Amniotic stem cell (primary cell): ENCODE measurements at regions not wholly inside any gene's neighbourhood (a gene's known extent, or its start where the extent isn't known, plus 50 kb on each side); places are given as distances from the start of the nearest gene placed in this dataset.
"Not testable (repeated sequence)": the region's sequence is repeated elsewhere in the genome, so short reads cannot be mapped to it uniquely, and the experiment has no call there.

Experiments used
- DNase-seq: peaks from one replicate; lab custom pipeline; 2025; lab: John Stamatoyannopoulos, UW

DNA sequence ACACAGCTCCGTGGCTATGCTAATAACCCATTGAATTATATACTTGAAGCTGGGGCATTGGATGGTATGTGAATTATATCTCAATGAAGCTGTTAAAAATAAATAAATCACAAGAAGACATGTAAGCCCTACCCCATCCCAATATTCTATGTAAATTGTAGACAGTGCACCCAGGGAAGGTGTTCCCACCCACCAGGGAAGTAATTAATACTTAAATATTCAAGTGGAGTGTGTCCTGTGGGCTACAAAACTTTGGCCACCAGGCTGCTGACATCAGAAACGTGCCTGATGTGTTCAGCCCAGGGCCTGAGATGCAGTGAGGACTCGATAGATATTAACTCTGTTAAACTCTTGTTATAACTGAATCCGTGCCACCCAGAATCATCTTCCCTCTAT lies 240.4 kb upstream of the RREB1 start:
- no peak for DNase-seq

DNA sequence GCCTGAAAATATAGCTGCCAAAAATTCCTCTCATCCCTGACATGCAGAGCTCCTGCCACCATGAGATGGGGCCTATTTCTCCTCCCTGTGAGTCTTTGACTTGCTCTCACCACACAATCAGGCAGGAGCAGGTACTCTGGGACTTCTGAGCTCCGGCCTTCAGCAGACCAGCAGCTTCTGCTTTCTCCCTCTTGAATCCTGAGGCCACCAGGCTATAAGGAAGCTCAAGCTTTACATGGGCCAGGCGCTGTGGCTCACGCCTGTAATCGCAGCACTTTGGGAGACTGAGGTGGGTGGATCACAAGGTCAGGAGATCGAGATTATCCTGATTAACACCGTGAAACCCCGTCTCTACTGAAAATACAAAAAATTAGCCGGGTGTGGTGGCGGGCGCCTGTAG lies 238.7 kb upstream of the RREB1 start:
- no peak for DNase-seq

DNA sequence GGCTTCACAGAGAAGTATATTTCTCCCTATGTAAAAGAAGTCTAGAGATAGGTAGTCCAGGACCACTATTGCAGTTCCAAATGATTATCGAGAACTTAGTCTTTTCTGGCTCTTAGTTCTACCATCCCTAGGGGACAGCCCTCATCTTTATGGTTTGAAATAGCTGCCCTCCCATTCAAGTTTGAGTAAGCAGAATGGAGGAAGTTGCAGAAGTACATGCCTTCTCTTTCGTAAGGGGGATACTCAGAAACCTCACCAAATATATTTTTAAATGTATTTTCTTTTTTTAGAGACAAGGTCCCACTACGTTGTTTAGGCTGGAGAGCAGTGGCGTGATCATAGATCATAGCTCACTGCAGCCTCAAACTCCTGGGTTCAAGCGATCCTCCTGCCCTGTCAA lies 236.8 kb upstream of the RREB1 start:
- no peak for DNase-seq

DNA sequence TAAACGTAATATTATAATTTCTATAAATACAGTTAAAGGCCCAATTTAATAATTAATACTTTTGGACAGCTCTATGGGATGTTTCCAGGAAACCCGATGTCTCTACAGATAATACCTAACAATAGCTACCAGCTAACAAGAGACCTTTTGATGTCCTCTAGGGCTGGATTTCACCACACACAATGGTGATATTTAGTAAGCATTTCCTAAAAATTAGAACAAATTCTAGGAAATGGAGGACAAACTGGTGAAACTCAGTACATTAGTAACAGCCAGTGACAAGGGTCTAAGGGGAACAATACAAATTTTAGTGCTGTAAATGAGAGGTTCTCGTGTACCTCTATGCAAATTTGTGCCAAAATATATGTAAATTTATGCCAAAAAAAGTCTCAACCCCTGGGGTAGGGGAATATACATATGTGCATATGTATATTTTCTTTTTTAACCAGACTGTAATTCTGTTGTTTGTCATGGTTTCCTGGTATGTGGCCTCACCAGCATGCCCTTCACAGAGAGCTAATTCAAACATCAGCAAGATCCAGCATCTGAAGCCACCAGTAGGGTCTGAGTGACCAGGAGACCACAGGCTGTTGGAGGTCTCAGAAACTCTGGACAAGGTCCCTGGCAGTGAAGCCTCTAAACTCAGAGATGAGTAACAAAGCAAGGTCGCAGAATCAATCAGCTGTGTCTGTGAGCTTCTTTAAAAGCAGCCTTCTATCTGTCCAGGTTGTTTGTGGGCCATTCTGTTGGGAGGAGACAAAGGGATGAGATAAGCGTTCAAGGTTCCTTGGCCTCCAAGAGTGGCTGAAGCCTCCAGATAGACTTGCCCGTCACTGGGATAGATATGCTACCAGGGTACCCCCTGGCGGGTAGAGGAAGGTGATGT lies 235.1 kb upstream of the RREB1 start:
- DNase-seq, result no peak

DNA sequence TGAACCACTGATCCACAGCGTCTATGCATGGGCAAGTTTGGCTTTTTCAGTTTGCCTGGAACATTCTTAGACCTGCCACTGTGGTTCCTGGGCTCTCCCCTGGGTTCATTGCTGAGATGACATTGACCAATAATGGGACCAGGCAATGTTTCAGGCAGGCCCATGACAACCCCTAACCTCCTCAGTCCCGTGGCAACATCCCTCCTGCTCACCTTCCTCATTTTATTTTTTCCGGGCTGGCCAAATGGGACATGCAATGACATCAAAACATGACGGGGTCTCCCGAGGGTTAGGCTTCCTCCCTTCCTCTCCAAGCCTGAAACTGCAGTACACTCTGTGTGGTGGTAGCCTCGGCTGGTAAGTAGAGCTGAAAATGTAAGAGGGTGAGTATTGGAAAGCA lies 234.0 kb upstream of the RREB1 start:
- no peak for DNase-seq

DNA sequence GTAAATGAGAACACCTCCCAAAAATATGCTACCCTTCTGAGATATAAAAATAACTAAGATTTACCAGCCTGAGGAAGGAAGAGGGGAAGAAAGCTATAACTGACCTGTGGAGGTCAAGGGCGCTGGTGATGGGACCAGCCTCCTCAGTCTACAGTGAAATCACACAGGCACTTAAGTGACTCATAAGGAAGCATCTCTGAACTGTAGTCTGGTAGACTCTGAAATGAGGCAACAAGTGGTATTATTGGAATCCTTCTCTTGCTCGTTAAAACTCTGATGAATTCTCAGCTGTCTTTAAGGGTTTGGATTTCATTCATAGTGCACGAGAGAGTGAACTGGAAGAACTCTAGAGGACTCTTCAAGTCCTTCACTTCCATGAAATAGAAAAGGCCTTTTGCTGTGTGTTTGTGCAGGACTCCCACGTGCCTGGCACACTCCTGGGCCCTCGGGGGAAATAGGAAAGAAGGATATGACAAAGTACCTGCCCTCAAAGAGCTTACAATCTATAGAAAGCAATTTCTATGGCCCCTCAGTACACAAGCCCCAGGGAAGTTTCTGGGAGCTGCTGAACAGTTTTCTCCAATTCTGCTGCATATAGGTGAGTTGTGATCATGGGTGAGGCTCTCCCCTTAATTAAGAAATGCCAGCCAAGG lies 231.8 kb upstream of the RREB1 start:
- DNase-seq, result no peak

DNA sequence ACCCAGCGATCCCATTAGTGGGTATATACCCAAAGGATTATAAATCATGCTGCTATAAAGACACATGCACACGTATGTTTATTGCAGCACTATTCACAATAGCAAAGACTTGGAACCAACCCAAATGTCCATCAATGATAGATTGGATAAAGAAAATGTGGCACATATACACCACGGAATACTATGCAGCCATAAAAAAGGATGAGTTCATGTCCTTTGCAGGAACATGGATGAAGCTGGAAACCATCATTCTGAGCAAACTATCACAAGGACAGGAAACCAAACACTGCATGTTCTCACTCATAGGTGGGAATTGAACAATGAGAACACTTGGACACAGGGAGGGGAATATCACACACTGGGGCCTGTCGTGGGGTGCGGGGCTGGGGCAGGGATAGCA lies 230.0 kb upstream of the RREB1 start:
- not testable (repeated sequence) for DNase-seq

DNA sequence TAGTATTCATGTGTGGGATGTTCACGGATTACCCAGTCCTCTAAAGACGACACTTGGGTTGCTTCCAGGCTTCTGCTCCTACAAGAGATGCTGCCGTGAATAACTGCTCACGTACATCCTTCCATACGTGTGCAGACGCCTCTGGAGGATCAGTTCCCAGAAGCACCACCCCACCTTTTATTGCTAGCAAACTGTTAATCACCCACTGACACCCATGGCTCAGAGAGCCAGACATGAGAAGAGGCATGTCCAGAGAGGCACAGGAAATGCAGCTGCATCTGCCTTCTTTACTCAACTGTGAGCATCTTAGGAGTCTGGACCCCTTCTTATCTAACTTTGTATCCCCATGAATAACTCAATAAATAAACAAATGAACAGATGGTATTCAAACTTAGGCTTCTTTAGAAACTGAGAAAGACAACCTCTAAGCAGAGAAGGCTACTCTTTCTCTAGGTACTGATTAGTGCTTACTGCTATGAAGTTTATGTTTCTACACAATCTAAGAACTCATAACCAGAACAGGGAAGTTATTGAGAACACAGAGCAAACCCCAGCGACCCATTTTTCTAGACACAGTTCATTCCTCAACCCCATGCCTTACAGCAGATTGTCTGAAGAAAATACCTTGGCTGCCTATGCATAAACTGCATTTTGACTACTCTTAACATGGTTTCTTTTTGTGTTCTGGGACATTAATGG lies 228.7 kb upstream of the RREB1 start:
- no peak for DNase-seq

DNA sequence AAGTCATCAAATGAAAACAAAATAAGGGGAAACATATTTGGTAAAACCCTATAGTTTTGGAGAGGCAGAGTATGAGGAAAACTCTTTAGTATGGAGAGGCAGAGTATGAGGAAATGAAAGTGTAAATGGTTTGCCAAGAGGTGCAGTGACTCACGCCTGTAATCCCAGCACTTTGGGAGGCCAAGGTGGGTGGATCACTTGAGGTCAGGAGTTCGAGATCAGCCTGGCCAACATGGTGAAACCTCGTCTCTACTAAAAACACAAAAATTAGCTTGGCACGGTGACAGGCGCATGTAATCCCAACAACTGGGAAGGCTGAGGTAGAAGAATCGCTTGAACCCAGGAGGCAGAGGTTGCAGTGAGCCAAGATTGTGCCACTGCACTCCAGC lies 228.2 kb upstream of the RREB1 start:
- DNase-seq, result not testable (repeated sequence)

DNA sequence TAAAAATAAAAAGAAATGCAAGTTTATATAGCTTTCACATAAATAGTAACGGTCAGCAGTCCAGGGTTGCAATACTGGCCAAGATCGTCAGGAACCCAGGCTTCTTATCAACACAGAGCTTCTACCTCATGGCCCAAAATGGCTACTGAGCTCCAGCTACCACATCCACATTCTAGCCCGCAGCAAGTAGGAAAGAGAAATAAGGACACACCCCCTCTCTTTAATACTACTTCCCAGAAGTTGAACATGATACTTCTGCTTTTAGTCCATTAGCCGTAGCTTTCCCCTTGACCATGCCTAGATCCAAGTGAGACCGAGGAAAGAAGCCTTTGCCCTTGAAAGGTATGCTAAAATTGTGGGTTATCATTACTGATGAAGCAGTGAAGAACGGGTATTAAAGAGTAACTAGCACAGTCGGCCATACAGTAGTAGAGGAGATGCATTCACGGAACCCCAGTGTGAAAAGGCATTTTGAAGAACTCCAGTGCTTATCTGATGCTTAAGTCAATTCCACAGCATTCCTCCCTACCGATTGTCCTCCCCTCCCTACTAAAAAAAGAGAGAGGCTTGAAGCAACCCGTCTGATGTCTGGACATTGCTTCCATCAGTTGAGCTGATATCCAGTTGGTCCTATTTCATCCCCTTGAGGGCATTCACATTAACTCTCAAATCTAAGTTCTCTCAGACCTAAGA lies 226.9 kb upstream of the RREB1 start:
- no peak for DNase-seq

DNA sequence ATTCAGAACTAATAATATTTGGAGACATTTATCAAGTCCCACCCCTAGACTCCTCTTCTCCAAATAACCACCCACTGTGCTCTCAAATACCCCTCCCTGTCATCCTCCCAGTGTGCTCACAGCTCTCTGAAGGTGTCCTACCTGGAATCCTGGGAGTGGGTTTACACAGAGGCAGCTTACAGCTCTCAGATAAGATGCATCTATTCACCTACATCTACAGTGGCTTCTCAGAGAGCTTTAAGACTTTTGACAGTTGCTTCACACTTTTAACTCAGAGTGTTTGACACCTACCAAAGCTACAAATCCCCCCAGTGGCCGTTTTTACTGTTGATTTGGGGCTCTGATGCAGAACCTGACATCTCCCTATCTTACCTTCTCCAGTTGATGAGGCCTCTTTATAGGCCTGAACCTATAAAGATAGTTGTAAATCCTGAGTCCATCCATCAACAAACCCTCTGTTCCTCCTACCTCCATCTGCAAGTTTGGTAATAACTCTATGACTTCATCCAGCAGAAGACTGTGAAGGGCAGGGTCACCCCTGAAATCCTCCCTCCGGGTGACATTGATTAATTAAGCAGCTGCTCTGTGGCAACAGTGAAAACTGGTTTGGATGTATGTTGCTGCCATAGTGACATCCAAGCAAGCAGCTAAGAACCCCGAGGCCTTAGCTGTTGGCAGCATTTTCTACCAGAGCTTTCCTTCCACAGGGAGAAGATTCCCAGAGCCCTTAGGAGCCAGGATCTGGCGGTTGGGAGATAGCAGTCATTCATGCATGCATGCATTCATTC lies 226.1 kb upstream of the RREB1 start:
- DNase-seq, result no peak

DNA sequence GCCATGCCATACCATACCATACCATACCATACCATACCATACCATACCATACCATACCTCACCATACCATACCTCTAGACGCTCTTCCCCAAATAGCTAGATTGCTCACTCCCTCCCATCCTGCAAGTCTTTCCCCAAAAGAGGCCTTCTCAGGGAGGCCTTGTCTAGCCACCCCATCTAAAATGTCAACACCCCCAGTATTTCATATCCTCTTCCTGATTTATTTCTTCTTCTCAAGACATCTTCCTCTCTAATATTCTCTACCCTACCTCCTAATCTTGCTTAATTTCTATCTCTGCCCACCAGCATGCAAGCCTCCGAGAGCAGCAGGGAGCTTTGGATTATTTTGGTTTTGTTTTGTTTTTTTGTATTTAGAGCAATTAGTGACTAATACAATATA lies 225.2 kb upstream of the RREB1 start:
- DNase-seq, result no peak

DNA sequence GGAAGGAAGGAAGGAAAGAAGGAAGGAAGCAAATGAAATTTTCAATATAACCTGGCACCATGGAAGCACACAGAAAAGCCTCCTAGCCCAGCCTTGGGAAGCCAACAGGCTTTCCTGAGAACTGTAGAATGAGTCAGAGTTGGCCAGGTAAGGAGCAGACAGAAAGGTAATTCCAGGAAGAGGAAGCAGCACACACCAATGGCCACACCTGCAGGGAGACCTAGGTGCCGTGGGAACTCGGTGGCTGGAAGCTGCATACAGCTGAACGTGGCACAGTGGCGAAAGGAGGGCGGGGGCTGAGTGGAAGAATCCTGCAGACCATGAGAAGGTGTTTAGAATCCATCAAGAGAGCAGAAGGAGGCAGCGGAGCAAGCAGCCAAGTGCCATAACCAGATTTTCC lies 224.8 kb upstream of the RREB1 start:
- DNase-seq, result no peak

DNA sequence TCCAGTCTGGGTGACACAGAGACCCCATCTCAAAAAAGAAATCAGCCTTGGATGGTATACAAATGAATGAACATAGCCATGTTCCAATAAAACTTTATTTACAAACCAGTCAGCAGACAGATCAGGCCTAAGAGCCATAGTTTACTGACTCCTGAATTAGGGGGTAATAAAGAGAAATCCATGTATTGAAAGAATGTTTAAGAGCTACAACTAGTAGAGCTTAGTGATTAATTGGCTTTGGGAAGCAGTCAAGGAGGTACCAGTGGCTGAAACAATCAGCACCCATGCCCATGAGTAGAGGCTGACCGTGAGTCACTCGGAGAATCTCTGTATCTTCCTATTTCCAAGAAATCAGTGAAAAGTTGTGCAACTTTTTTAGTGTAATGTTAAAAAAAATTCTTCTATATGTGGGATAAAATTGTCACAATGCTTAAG lies 223.6 kb upstream of the RREB1 start:
- DNase-seq, result no peak

DNA sequence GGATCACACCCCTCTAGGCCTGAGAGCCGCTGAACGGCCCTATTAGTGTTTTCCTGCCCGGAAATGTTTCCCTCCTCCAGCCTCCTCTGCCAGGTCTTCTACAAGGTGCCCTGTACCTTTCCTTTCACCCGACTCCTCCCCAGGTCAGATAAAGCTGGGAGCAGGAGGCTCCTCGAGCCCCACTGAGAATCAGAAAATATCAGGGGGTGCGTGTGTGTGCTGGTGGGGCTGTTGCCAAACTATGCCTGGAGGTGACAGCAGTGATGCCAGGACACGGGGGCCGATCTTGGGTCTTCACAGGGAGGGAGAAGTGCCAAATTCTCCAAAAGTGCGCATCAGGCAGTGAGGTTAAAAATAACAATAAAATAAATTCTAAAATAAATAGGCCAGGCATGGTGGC lies 222.8 kb upstream of the RREB1 start:
- no peak for DNase-seq

DNA sequence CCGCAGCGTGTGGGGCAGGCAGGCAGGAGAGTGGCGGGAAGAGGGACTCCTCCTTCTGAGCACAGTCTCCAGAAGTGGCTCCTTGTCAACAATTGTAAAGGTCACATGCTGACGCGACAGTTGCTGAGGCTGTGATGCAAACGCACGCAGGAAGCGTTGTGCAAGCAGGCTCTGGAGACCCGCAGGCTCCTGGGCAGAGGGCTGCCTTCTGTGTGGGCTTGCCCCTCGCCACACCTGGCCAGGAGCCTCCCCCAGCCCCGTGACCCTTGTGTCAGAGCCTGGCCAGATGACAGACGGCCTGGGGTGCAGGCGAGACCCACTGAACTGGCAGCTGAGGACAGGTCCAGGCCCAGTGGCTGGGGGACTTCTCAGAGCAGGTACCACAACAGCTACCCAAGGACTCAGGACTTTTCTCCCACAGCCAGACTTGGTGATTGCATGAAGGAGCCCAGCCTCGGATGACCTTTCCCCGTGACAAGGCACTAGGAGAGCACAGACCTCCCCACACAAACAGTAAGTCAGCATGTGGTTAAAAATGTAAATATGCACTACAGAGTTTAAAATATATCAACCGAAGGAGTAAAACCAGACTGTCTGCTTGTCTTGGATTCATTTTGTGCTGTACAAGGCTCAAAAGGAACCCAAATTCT lies 222.1 kb upstream of the RREB1 start:
- DNase-seq, result no peak

DNA sequence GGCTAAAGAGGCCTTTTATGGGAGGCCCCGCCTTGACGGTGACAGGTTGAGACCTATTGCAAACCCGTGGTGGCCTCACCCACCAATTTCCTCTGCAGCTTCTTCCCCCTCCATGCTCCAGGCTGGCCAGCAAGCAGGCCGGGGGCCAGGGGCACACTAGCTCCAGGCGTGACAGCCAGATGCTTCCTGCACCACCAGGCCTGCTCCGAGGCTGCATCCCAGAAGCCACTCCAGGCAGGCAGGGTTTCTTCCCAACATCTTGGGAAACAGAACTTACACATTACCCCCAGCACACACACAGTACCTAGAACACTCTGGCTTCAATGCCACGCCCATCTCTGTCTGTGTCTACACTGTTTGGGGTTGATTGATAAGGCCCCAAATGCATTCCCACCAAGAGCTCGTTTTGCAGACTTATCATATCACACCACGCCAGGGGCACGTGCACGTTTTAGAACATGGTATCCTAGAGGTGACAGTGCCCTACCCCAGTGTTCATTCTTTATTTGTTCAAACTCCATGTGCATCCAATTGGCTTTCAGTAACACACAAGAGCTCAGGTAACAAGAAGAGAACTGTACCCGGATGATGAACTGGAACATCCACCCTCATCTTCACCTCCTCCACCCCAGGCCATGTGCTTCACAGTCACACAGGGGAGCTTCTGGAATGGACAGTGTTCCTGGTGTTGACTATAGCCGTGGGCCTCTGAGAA lies 221.4 kb upstream of the RREB1 start:
- no peak for DNase-seq

DNA sequence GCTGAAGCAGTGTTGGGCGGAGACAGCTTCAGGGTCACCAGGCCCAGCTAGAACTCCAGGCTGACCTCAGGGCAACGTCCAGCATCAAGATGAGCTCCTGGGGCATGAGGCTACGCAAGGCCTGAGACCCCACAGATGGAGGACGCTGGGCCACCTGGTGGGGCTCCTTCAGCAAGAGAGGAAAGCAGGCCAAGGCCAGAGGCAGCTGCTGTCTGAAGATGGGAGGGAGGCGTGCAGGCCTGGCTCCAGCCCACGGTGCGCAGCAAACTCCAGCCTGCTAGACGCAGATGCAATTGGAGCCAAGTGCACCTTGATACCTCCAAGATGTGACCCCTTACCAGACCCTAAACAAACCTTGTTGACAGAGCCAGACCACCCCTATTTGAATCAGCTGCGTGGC lies 220.9 kb upstream of the RREB1 start:
- DNase-seq, result no peak

DNA sequence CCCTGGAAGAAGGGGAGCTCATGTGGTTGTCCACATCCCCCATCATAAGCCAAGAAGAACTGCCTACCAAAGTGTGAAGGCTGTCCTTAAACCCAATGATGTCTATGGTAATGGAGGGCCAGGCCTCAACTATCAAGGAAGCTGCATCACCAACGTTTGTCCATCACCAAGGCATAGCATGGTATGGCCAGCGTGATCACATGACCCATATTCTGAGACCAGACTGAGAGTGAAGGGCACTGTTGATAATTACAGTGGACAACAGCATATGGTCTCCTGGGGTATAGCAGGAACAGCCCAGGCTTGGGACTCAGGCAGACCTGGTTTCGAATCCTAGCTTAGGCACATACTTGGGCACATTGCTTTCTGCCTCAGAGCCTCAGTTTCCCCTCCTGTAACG lies 218.2 kb upstream of the RREB1 start:
- no peak for DNase-seq

DNA sequence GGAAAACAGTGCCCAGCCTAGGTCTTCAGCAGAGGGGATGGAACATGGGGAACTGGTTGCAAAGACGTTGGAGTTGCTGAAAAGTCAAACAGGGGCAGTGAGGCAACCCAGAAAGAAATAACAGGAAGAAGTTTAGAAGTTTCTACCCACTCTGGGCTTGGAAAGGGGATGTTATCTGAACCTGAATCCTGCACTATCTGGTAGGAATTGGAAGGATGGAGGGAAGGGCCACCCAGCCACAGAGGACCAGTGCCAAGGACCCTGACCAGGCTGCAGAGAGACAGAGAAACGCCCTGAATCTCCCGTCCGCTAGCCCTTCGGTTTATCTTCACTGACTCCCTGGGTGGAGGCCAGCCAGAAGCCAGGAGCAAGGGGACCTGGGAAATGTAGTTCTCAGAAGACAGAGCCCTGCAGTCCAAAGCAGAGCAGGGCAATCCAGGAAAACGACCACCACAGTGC lies 217.3 kb upstream of the RREB1 start:
- no peak for DNase-seq
